Smooth muscle cell (in vitro differentiated cells): ENCODE measurements at regions not wholly inside any gene's neighbourhood (a gene's known extent, or its start where the extent isn't known, plus 50 kb on each side); places are given as distances from the start of the nearest gene placed in this dataset.
A peak's percentile ranks its signal among the peaks of the same experiment; 100 is the strongest.

Source experiments
- DNase-seq: peaks from one replicate; lab custom pipeline; 2025; ENCODE audit not compliant: unreplicated experiment; lab: John Stamatoyannopoulos, UW
- H2AFZ ChIP-seq: fragments of 200-600 bp; sonication (generic); 2 replicates; pipeline ENCODE4 v1.6.0; 2016; ENCODE audit warnings: antibody characterized with exemption, low read depth, mild to moderate bottlenecking
- H3F3A ChIP-seq: fragments of 200-600 bp; sonication (generic); 2 replicates; pipeline ENCODE4 v1.6.0; 2017; ENCODE audit warnings: antibody characterized with exemption, low read depth
- H3K27ac ChIP-seq: fragments of 200-600 bp; sonication (generic); 2 replicates; pipeline ENCODE4 v1.5.1; 2016; ENCODE audit warnings: low read depth, mild to moderate bottlenecking
- H3K27me3 ChIP-seq: fragments of 200-600 bp; sonication (generic); 2 replicates; pipeline ENCODE4 v1.6.1; 2016; ENCODE audit warnings: low read depth, mild to moderate bottlenecking
- H3K36me3 ChIP-seq: fragments of 200-600 bp; sonication (generic); 2 replicates; pipeline ENCODE4 v1.5.1; 2016; ENCODE audit warnings: low read depth
- H3K4me1 ChIP-seq: fragments of 200-600 bp; sonication (generic); 2 replicates; pipeline ENCODE4 v1.5.1; 2016; ENCODE audit warnings: low read depth
- H3K4me2 ChIP-seq: fragments of 200-600 bp; sonication (generic); 2 replicates; pipeline ENCODE4 v1.6.0; 2016; ENCODE audit warnings: mild to moderate bottlenecking
- H3K4me3 ChIP-seq: fragments of 200-600 bp; sonication (generic); 2 replicates; pipeline ENCODE4 v1.5.1; 2016; ENCODE audit warnings: mild to moderate bottlenecking
- H3K79me2 ChIP-seq: fragments of 200-600 bp; sonication (generic); 2 replicates; pipeline ENCODE4 v1.6.0; 2016; ENCODE audit warnings: low read depth, mild to moderate bottlenecking
- H3K9ac ChIP-seq: fragments of 200-600 bp; sonication (generic); 2 replicates; pipeline ENCODE4 v1.6.0; 2016; ENCODE audit warnings: low read depth
- H3K9me3 ChIP-seq: fragments of 200-600 bp; sonication (generic); replicated peaks from 2 replicates; pipeline ENCODE4 v1.5.1; 2016; ENCODE audit warnings: low read depth
- H4K20me1 ChIP-seq: fragments of 200-600 bp; sonication (generic); 2 replicates; pipeline ENCODE4 v1.6.0; 2016; ENCODE audit warnings: low read depth
- WGBS: methylation state at CpG from one replicate; pipeline ENCODE4 v1.1.7; 2016; ENCODE audit warnings: low lambda C conversion rate; 5-methylcytosine and 5-hydroxymethylcytosine counted together
- TF ChIP-seq, protein P1 (sequence below): fragments of 200-600 bp; sonication (generic); IDR thresholded peaks from 2 replicates; pipeline ENCODE4 v1.5.1; 2017; ENCODE audit warnings: borderline replicate concordance, mild to moderate bottlenecking, antibody characterized with exemption; ENCODE audit not compliant: insufficient read depth, poor library complexity, severe bottlenecking

DNA sequence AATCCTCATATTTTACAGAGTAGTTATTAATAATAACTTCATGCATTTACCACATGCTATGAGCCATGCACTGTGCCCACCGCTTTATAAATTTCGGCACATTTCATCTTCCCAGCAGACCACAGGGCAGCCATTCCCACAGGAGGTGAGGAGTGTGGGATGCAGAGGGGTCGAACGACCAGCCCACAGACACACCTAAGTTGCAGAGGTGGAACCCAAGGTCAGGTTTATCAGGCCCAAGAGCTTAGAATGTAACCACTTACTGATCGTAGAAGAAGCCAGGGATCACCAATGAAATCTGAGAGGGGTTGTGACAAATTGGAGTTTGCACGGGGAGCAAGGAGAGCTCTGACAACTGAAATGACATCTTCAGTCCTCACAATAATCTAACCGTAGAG is 303.0 kb upstream of the MSX2 start:
- no peak overlapping the region for H3K9ac ChIP-seq
- no peak overlapping the region for H2AFZ ChIP-seq
- 62% methylated on average over 7 of the region's 7 CpGs for WGBS
- H3K4me3 ChIP-seq, result no peak overlapping the region
- no peak for DNase-seq
- peaks cover 7% of the 10 kb centered on the region for H3F3A ChIP-seq
- TF ChIP-seq, protein P1, sequence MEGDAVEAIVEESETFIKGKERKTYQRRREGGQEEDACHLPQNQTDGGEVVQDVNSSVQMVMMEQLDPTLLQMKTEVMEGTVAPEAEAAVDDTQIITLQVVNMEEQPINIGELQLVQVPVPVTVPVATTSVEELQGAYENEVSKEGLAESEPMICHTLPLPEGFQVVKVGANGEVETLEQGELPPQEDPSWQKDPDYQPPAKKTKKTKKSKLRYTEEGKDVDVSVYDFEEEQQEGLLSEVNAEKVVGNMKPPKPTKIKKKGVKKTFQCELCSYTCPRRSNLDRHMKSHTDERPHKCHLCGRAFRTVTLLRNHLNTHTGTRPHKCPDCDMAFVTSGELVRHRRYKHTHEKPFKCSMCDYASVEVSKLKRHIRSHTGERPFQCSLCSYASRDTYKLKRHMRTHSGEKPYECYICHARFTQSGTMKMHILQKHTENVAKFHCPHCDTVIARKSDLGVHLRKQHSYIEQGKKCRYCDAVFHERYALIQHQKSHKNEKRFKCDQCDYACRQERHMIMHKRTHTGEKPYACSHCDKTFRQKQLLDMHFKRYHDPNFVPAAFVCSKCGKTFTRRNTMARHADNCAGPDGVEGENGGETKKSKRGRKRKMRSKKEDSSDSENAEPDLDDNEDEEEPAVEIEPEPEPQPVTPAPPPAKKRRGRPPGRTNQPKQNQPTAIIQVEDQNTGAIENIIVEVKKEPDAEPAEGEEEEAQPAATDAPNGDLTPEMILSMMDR, result no peak
- H3K9me3 ChIP-seq, result no peaks in the 10 kb centered on the region
- H3K27me3 ChIP-seq, result no peaks in the 10 kb centered on the region
- no peak overlapping the region for H3K4me2 ChIP-seq
- H3K36me3 ChIP-seq, result no peaks in the 10 kb centered on the region
- H3K4me1 ChIP-seq, result peaks cover 11% of the 10 kb centered on the region
- no peaks in the 10 kb centered on the region for H3K79me2 ChIP-seq
- H4K20me1 ChIP-seq, result no peaks in the 10 kb centered on the region
- H3K27ac ChIP-seq, result no peak overlapping the region

DNA sequence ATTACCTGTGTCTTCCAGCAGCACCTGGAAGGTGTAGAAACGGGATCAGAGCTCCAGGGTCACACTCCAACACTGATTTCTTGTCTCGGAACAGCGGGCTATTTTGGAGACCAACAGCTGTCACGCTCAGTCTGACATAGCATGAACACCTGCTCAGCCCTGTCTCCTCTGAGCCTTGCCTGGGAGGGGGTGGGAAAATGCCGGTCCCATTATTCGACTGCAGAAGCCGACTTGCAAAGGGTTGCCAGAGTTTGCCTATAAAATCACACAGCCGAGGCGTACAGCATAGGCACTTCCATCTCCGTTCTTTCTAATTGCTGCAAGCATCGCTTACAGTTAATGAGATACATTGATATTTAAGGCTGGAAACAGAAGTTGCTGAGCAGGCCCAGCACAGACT is 300.8 kb upstream of the MSX2 start:
- H4K20me1 ChIP-seq, result no peaks in the 10 kb centered on the region
- peaks cover 11% of the 10 kb centered on the region for H3K4me1 ChIP-seq
- H3K36me3 ChIP-seq, result no peaks in the 10 kb centered on the region
- H3K27ac ChIP-seq, result no peak overlapping the region
- no peak overlapping the region for H2AFZ ChIP-seq
- no peak for DNase-seq
- H3K27me3 ChIP-seq, result no peaks in the 10 kb centered on the region
- H3K4me3 ChIP-seq, result no peak overlapping the region
- no peaks in the 10 kb centered on the region for H3K79me2 ChIP-seq
- TF ChIP-seq, protein P1, result no peak
- WGBS, result 65% methylated on average over 11 of the region's 11 CpGs
- no peaks in the 10 kb centered on the region for H3K9me3 ChIP-seq
- H3K9ac ChIP-seq, result no peak overlapping the region
- peaks cover 7% of the 10 kb centered on the region for H3F3A ChIP-seq
- H3K4me2 ChIP-seq, result no peak overlapping the region

DNA sequence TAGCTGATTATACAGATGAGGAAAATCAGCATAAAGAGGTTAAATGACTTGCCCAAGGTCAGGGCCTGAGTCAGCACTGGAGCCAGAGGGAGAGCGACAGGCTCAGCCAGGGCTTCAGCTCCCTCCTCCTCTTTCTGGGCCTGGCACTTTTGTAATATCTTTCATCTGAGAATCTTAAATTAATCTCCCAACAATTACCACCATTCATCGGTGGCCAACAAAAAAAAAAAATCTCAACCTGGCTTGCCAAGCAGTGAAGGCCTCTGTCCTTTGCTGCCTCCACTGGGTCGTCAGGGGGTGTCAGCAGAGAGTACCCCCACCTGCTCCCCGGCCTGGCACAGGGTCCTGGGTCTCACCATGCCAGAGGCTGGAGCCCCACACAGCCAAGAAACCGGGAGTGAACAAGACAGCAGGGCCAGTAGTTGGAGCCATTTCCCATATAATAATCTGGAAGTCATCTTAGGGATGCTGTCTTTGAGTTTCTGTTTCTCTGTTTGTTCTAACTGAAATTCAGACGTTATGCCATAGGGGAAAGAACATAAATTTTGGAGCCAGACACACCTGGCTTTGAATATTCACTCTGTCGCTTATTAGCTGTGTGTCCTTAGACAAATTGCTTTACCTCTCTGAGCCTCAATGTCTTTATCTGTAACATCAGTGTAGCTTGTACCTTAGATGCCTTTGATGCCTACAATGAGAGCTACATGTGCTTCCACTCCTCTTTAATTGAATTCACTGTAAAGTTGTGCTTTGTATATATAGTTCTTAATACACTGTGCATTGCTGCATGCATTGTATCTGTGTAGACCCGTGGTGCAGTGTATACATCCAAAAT is 299.9 kb upstream of the MSX2 start:
- peaks cover 11% of the 10 kb centered on the region for H3K4me1 ChIP-seq
- no peak overlapping the region for H3K27ac ChIP-seq
- no peak overlapping the region for H2AFZ ChIP-seq
- H3K79me2 ChIP-seq, result no peaks in the 10 kb centered on the region
- H3K4me3 ChIP-seq, result no peak overlapping the region
- no peaks in the 10 kb centered on the region for H3K36me3 ChIP-seq
- H3K9ac ChIP-seq, result no peak overlapping the region
- peaks cover 7% of the 10 kb centered on the region for H3F3A ChIP-seq
- no peaks in the 10 kb centered on the region for H4K20me1 ChIP-seq
- no peak for DNase-seq
- 61% methylated on average over 8 of the region's 8 CpGs for WGBS
- no peaks in the 10 kb centered on the region for H3K27me3 ChIP-seq
- H3K9me3 ChIP-seq, result no peaks in the 10 kb centered on the region
- TF ChIP-seq, protein P1, result peak; percentile 12
- H3K4me2 ChIP-seq, result no peak overlapping the region
